Astrocyte (in vitro differentiated cells and primary cell): ENCODE measurements at regions not wholly inside any gene's neighbourhood (a gene's known extent, or its start where the extent isn't known, plus 50 kb on each side); places are given as distances from the start of the nearest gene placed in this dataset.

Source experiments
- EZH2 ChIP-seq: IDR thresholded peaks from 2 replicates; pipeline ENCODE4 v1.6.1; 2012; ENCODE audit warnings: mild to moderate bottlenecking, low read length, inconsistent platforms; ENCODE audit not compliant: insufficient read depth
- TF ChIP-seq, protein P1 (sequence below): IDR thresholded peaks from 2 replicates; pipeline ENCODE4 v1.5.1; 2011; ENCODE audit warnings: low read depth, mild to moderate bottlenecking, inconsistent platforms, low read length, moderate library complexity; ENCODE audit not compliant: insufficient read depth

DNA sequence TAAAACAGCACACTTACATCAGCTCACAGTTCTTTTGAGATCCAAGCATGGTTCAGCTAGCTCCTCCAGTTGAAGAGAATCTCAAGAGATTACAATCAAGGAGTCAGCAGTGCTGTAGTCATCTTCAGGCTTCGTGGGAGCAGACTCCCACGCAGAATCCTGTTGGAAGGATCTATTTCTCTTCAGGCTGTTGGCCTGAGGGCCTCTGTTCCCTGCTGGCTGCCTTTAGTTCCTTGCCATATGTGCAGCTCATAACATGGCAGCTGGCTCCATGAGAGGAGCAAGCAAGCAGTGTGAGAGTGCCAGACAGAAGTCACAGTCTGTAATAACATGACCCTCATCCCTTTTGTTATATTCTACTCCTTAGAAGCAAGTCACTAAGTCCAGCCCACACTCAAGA lies 168.6 kb downstream of the COX18 start:
- TF ChIP-seq, protein P1, sequence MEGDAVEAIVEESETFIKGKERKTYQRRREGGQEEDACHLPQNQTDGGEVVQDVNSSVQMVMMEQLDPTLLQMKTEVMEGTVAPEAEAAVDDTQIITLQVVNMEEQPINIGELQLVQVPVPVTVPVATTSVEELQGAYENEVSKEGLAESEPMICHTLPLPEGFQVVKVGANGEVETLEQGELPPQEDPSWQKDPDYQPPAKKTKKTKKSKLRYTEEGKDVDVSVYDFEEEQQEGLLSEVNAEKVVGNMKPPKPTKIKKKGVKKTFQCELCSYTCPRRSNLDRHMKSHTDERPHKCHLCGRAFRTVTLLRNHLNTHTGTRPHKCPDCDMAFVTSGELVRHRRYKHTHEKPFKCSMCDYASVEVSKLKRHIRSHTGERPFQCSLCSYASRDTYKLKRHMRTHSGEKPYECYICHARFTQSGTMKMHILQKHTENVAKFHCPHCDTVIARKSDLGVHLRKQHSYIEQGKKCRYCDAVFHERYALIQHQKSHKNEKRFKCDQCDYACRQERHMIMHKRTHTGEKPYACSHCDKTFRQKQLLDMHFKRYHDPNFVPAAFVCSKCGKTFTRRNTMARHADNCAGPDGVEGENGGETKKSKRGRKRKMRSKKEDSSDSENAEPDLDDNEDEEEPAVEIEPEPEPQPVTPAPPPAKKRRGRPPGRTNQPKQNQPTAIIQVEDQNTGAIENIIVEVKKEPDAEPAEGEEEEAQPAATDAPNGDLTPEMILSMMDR = no peak
- TF ChIP-seq EZH2 = no peak
